ENCODE measurements at regions not wholly inside any gene's neighbourhood (a gene's known extent, or its start where the extent isn't known, plus 50 kb on each side); places are given as distances from the start of the nearest gene placed in this dataset.
A peak's percentile ranks its signal among the peaks of the same experiment; 100 is the strongest.

- Histone ChIP-seq H3K4me3 (ENCODE audit: low read depth, low read length) (no peak overlapping the region), H3K27me3 (ENCODE audit: control insufficient read depth, insufficient read depth, low read length) (no peaks in the 10 kb centered on the region), H3K27ac (ENCODE audit: low read depth, low read length) (no peak overlapping the region), H3K36me3 (ENCODE audit: control insufficient read depth, insufficient read depth, low read length) (no peaks in the 10 kb centered on the region), H3K4me1 (ENCODE audit: control insufficient read depth, insufficient read depth, low read length) (no peaks in the 10 kb centered on the region), H3K9me3 (ENCODE audit: control insufficient read depth, insufficient read depth, low read length) (no peaks in the 10 kb centered on the region)
- no CpG with 5 or more reads among the region's 3 CpGs for WGBS (ENCODE audit: insufficient coverage)
- DNase-seq (ENCODE audit: low read depth in 4 of 6, low spot score in 6 of 6), result no peak
These were observed 216.8 kb downstream of the PTEN start for GRCh38 chr10:88080213-88080612.

GRCh38 chr10:88081457-88082054, 218.1 kb downstream of the PTEN start:
- Histone ChIP-seq H3K27ac (ENCODE audit: low read depth, low read length) (no peak overlapping the region), H3K4me3 (ENCODE audit: low read depth, low read length) (no peak overlapping the region), H3K27me3 (ENCODE audit: control insufficient read depth, insufficient read depth, low read length) (no peaks in the 10 kb centered on the region), H3K9me3 (ENCODE audit: control insufficient read depth, insufficient read depth, low read length) (no peaks in the 10 kb centered on the region), H3K4me1 (ENCODE audit: control insufficient read depth, insufficient read depth, low read length) (no peaks in the 10 kb centered on the region), H3K36me3 (ENCODE audit: control insufficient read depth, insufficient read depth, low read length) (no peaks in the 10 kb centered on the region)
- 93% methylated on average over 2 of the region's 3 CpGs for WGBS (ENCODE audit: insufficient coverage)
- DNase-seq (ENCODE audit: low read depth in 4 of 6, low spot score in 6 of 6), result no peak

GRCh38 chr10:88082391-88082790, 219.0 kb downstream of the PTEN start:
- Histone ChIP-seq H3K36me3 (ENCODE audit: control insufficient read depth, insufficient read depth, low read length) (no peaks in the 10 kb centered on the region), H3K4me1 (ENCODE audit: control insufficient read depth, insufficient read depth, low read length) (no peaks in the 10 kb centered on the region), H3K4me3 (ENCODE audit: low read depth, low read length) (no peak overlapping the region), H3K9me3 (ENCODE audit: control insufficient read depth, insufficient read depth, low read length) (no peaks in the 10 kb centered on the region), H3K27me3 (ENCODE audit: control insufficient read depth, insufficient read depth, low read length) (no peaks in the 10 kb centered on the region), H3K27ac (ENCODE audit: low read depth, low read length) (no peak overlapping the region)
- no CpG with 5 or more reads among the region's 3 CpGs for WGBS (ENCODE audit: insufficient coverage)
- DNase-seq (ENCODE audit: low read depth in 4 of 6, low spot score in 6 of 6), result no peak

GRCh38 chr10:88082806-88083596, 219.6 kb downstream of the PTEN start:
- no CpG with 5 or more reads among the region's 1 CpG for WGBS (ENCODE audit: insufficient coverage)
- no peaks in the 10 kb centered on the region for H3K4me1 ChIP-seq (ENCODE audit: control insufficient read depth, insufficient read depth, low read length)
- H3K27ac ChIP-seq (ENCODE audit: low read depth, low read length), result no peak overlapping the region
- no peak overlapping the region for H3K4me3 ChIP-seq (ENCODE audit: low read depth, low read length)
- H3K9me3 ChIP-seq (ENCODE audit: control insufficient read depth, insufficient read depth, low read length), result no peaks in the 10 kb centered on the region
- DNase-seq (ENCODE audit: low read depth in 4 of 6, low spot score in 6 of 6), result peak in 1 of 6 donors; percentile 21
- no peaks in the 10 kb centered on the region for H3K27me3 ChIP-seq (ENCODE audit: control insufficient read depth, insufficient read depth, low read length)
- H3K36me3 ChIP-seq (ENCODE audit: control insufficient read depth, insufficient read depth, low read length), result no peaks in the 10 kb centered on the region

- Histone ChIP-seq H3K27ac (ENCODE audit: low read depth, low read length) (no peak overlapping the region), H3K9me3 (ENCODE audit: control insufficient read depth, insufficient read depth, low read length) (no peaks in the 10 kb centered on the region), H3K36me3 (ENCODE audit: control insufficient read depth, insufficient read depth, low read length) (no peaks in the 10 kb centered on the region), H3K4me1 (ENCODE audit: control insufficient read depth, insufficient read depth, low read length) (no peaks in the 10 kb centered on the region), H3K4me3 (ENCODE audit: low read depth, low read length) (no peak overlapping the region), H3K27me3 (ENCODE audit: control insufficient read depth, insufficient read depth, low read length) (no peaks in the 10 kb centered on the region)
- DNase-seq (ENCODE audit: low read depth in 4 of 6, low spot score in 6 of 6), result no peak
- WGBS (ENCODE audit: insufficient coverage), result 94% methylated on average over 4 of the region's 7 CpGs
These were observed 220.2 kb downstream of the PTEN start for GRCh38 chr10:88083597-88083989.

GRCh38 chr10:88086187-88086960, 222.9 kb downstream of the PTEN start:
- no peaks in the 10 kb centered on the region for H3K36me3 ChIP-seq (ENCODE audit: control insufficient read depth, insufficient read depth, low read length)
- DNase-seq (ENCODE audit: low read depth in 4 of 6, low spot score in 6 of 6), result no peak
- H3K27ac ChIP-seq (ENCODE audit: low read depth, low read length), result no peak overlapping the region
- H3K9me3 ChIP-seq (ENCODE audit: control insufficient read depth, insufficient read depth, low read length), result no peaks in the 10 kb centered on the region
- H3K27me3 ChIP-seq (ENCODE audit: control insufficient read depth, insufficient read depth, low read length), result no peaks in the 10 kb centered on the region
- H3K4me1 ChIP-seq (ENCODE audit: control insufficient read depth, insufficient read depth, low read length), result no peaks in the 10 kb centered on the region
- WGBS (ENCODE audit: insufficient coverage), result 94% methylated on average over 6 of the region's 9 CpGs
- H3K4me3 ChIP-seq (ENCODE audit: low read depth, low read length), result no peak overlapping the region

GRCh38 chr10:88088441-88089340, 225.3 kb downstream of the PTEN start:
- H3K27ac ChIP-seq (ENCODE audit: low read depth, low read length), result no peak overlapping the region
- no peaks in the 10 kb centered on the region for H3K4me1 ChIP-seq (ENCODE audit: control insufficient read depth, insufficient read depth, low read length)
- 83% methylated on average over 1 of the region's 9 CpGs for WGBS (ENCODE audit: insufficient coverage)
- no peaks in the 10 kb centered on the region for H3K27me3 ChIP-seq (ENCODE audit: control insufficient read depth, insufficient read depth, low read length)
- H3K36me3 ChIP-seq (ENCODE audit: control insufficient read depth, insufficient read depth, low read length), result no peaks in the 10 kb centered on the region
- H3K9me3 ChIP-seq (ENCODE audit: control insufficient read depth, insufficient read depth, low read length), result no peaks in the 10 kb centered on the region
- peak in 1 of 6 donors; percentile 61 for DNase-seq (ENCODE audit: low read depth in 4 of 6, low spot score in 6 of 6)
- no peak overlapping the region for H3K4me3 ChIP-seq (ENCODE audit: low read depth, low read length)

GRCh38 chr10:88089498-88089897, 226.1 kb downstream of the PTEN start:
- peak in 1 of 6 donors; percentile 38 for DNase-seq (ENCODE audit: low read depth in 4 of 6, low spot score in 6 of 6)
- no peak overlapping the region for H3K4me3 ChIP-seq (ENCODE audit: low read depth, low read length)
- H3K4me1 ChIP-seq (ENCODE audit: control insufficient read depth, insufficient read depth, low read length), result no peaks in the 10 kb centered on the region
- H3K27me3 ChIP-seq (ENCODE audit: control insufficient read depth, insufficient read depth, low read length), result no peaks in the 10 kb centered on the region
- no peaks in the 10 kb centered on the region for H3K9me3 ChIP-seq (ENCODE audit: control insufficient read depth, insufficient read depth, low read length)
- no peak overlapping the region for H3K27ac ChIP-seq (ENCODE audit: low read depth, low read length)
- H3K36me3 ChIP-seq (ENCODE audit: control insufficient read depth, insufficient read depth, low read length), result no peaks in the 10 kb centered on the region

- H3K4me3 ChIP-seq (ENCODE audit: low read depth, low read length), result no peak overlapping the region
- WGBS (ENCODE audit: insufficient coverage), result 94% methylated on average over 7 of the region's 7 CpGs
- no peaks in the 10 kb centered on the region for H3K9me3 ChIP-seq (ENCODE audit: control insufficient read depth, insufficient read depth, low read length)
- no peaks in the 10 kb centered on the region for H3K36me3 ChIP-seq (ENCODE audit: control insufficient read depth, insufficient read depth, low read length)
- no peak overlapping the region for H3K27ac ChIP-seq (ENCODE audit: low read depth, low read length)
- no peaks in the 10 kb centered on the region for H3K27me3 ChIP-seq (ENCODE audit: control insufficient read depth, insufficient read depth, low read length)
- H3K4me1 ChIP-seq (ENCODE audit: control insufficient read depth, insufficient read depth, low read length), result no peaks in the 10 kb centered on the region
- no peak for DNase-seq (ENCODE audit: low read depth in 4 of 6, low spot score in 6 of 6)
These were observed 227.3 kb downstream of the PTEN start for GRCh38 chr10:88090568-88091214.
